HCT116 (cell line): ENCODE measurements at regions not wholly inside any gene's neighbourhood (a gene's known extent, or its start where the extent isn't known, plus 50 kb on each side); places are given as distances from the start of the nearest gene placed in this dataset.

Experiments
- ATAC-seq: fragments of 200-7000 bp; cut with Tn5 transposase; 2 replicates; pipeline ENCODE4 v1.9.1; 2020; ENCODE audit warnings: mild to moderate bottlenecking, moderate library complexity
- BruUV-seq: library from RNA; stranded (reverse); fragments of 400-500 nt; replicated peaks from 2 replicates; lab custom pipeline; 2021; lab: Mats Ljungman, UMichigan
- CTCF ChIA-PET: fragments of 300-600 bp; sonication (Branson Sonifier 250); formaldehyde crosslinking; loops from one replicate; lab custom pipeline; 2021; ENCODE audit warnings: antibody characterized with exemption; lab: Charles Lee
- POLR2A ChIA-PET: fragments of 300-600, 350-600 bp; sonication (Branson Sonifier 250); formaldehyde crosslinking; loops from one replicate; lab custom pipeline; 2021; ENCODE audit warnings: antibody characterized with exemption; lab: Charles Lee
- RAD21 ChIA-PET, 2 experiments: fragments of 300-600 bp; sonication (Branson Sonifier 250); formaldehyde crosslinking; loops; one replicate each; lab custom pipeline; 2023; ENCODE audit warnings: low total read pairs in 2 of 2; ENCODE audit not compliant: uncharacterized antibody in 2 of 2, unreplicated experiment in 2 of 2, low non-redundant PET in 1 of 2; lab: Charles Lee
- DNase-seq: peaks from one replicate; pipeline ENCODE4 v3.0.0-alpha.2; 2010; ENCODE audit warnings: low read depth, low spot score
- H2AFZ ChIP-seq: fragments of 200-600 bp; shearing (Covaris generic), sonication (generic); 2 replicates; pipeline ENCODE4 v1.6.1; 2017; ENCODE audit warnings: low read depth, mixed run types, mixed read lengths, antibody characterized with exemption, low read length; ENCODE audit not compliant: poor library complexity, severe bottlenecking
- H3K27ac ChIP-seq: 2 replicates; pipeline ENCODE4 v1.5.1; 2012; ENCODE audit warnings: low read depth, low read length
- H3K27me3 ChIP-seq: fragments of 200-600 bp; sonication (generic); 2 replicates; pipeline ENCODE4 v1.6.1; 2016; ENCODE audit warnings: mixed run types, low read length, mixed read lengths; ENCODE audit not compliant: insufficient read depth
- H3K36me3 ChIP-seq, 2 experiments: fragments of 200-500 bp in 1 of 2; fragments of 200-600 bp in 1 of 2; sonication (Bioruptor generic) in 1 of 2; sonication (generic) in 1 of 2; 2 replicates each; pipeline versions ENCODE4 v1.5.1 to v1.6.1; 2014 to 2016; ENCODE audit warnings: low read length in 2 of 2, inconsistent platforms in 1 of 2, mixed read lengths in 1 of 2, mixed run types in 1 of 2; ENCODE audit not compliant: insufficient read depth in 2 of 2, control insufficient read depth in 1 of 2
- H3K4me1 ChIP-seq, 2 experiments: fragments of 200-600 bp in 1 of 2; sonication (generic) in 1 of 2; 2 replicates each; pipeline versions ENCODE4 v1.5.1 to v1.6.1; 2012 to 2017; ENCODE audit warnings: low read length in 2 of 2, inconsistent platforms in 1 of 2, mild to moderate bottlenecking in 1 of 2, mixed read lengths in 1 of 2, mixed run types in 1 of 2, moderate library complexity in 1 of 2; ENCODE audit not compliant: insufficient read depth in 2 of 2, control insufficient read depth in 1 of 2
- H3K4me2 ChIP-seq: fragments of 200-600 bp; sonication (generic); 2 replicates; pipeline ENCODE4 v1.6.1; 2017; ENCODE audit warnings: mixed run types, low read length, mixed read lengths
- H3K4me3 ChIP-seq, 2 experiments: fragments of 200-600 bp in 1 of 2; sonication (generic) in 1 of 2; replicated peaks in 1 of 2; 2 replicates each; pipeline ENCODE4 v1.5.1; 2011 to 2016; ENCODE audit warnings: low read length in 2 of 2, control low read depth in 1 of 2, low read depth in 1 of 2, mild to moderate bottlenecking in 1 of 2, mixed read lengths in 1 of 2, mixed run types in 1 of 2
- H3K79me2 ChIP-seq: fragments of 200-600 bp; sonication (generic); 2 replicates; pipeline ENCODE4 v1.6.1; 2017; ENCODE audit warnings: mild to moderate bottlenecking, mixed run types, low read length, moderate library complexity, mixed read lengths; ENCODE audit not compliant: insufficient read depth
- H3K9ac ChIP-seq: fragments of 200-600 bp; sonication (generic); 2 replicates; pipeline ENCODE4 v1.6.1; 2016; ENCODE audit warnings: low read length, mixed read lengths
- H3K9me2 ChIP-seq: fragments of 200-600 bp; sonication (generic), shearing (Covaris generic); 2 replicates; pipeline ENCODE4 v1.6.1; 2017; ENCODE audit warnings: mixed run types, mild to moderate bottlenecking, moderate library complexity; ENCODE audit not compliant: insufficient read depth
- H3K9me3 ChIP-seq, 2 experiments: fragments of 200-500 bp in 1 of 2; fragments of 200-600 bp in 1 of 2; sonication (Bioruptor generic) in 1 of 2; sonication (generic) in 1 of 2; 2 replicates each; pipeline ENCODE4 v1.6.1; 2014 to 2017; ENCODE audit warnings: low read length in 2 of 2, mixed read lengths in 2 of 2, inconsistent platforms in 1 of 2, low read depth in 1 of 2, mild to moderate bottlenecking in 1 of 2, mixed run types in 1 of 2, moderate library complexity in 1 of 2; ENCODE audit not compliant: control insufficient read depth in 1 of 2, insufficient read depth in 1 of 2
- H4K20me1 ChIP-seq: fragments of 200-600 bp; sonication (generic), shearing (Covaris generic); 2 replicates; pipeline ENCODE4 v1.6.1; 2017; ENCODE audit warnings: mixed run types, mild to moderate bottlenecking, moderate library complexity; ENCODE audit not compliant: insufficient read depth
- ATF3 ChIP-seq: IDR thresholded peaks from 2 replicates; pipeline ENCODE4 v1.6.1; 2012
- CBX3 ChIP-seq: IDR thresholded peaks from 2 replicates; pipeline ENCODE4 v1.6.1; 2012; ENCODE audit warnings: low read depth
- CTCF ChIP-seq, 3 experiments: fragments of 200-600 bp in 1 of 3; sonication (generic) in 1 of 3; IDR thresholded peaks in 2 of 3; conservative IDR thresholded peaks in 1 of 3; 2 replicates each; pipeline ENCODE4 v1.5.1; 2012 to 2017; ENCODE audit warnings: low read depth in 2 of 3, low read length in 2 of 3, antibody characterized with exemption in 1 of 3, borderline replicate concordance in 1 of 3, control low read depth in 1 of 3, mild to moderate bottlenecking in 1 of 3, mixed read lengths in 1 of 3, mixed run types in 1 of 3, moderate library complexity in 1 of 3; ENCODE audit not compliant: insufficient read depth in 1 of 3
- ELF1 ChIP-seq: IDR thresholded peaks from 2 replicates; pipeline ENCODE4 v1.6.1; 2012; ENCODE audit warnings: low read depth, borderline replicate concordance
- RAD21 ChIP-seq: IDR thresholded peaks from 2 replicates; pipeline ENCODE4 v1.6.1; 2012; ENCODE audit warnings: low read depth, mild to moderate bottlenecking
- REST ChIP-seq: IDR thresholded peaks from 2 replicates; pipeline ENCODE4 v1.6.1; 2012; ENCODE audit warnings: low read depth
- SRF ChIP-seq: IDR thresholded peaks from 2 replicates; pipeline ENCODE4 v1.6.1; 2012; ENCODE audit warnings: low read depth
- YY1 ChIP-seq: IDR thresholded peaks from 2 replicates; pipeline ENCODE4 v1.6.1; 2011; ENCODE audit warnings: low read length, low read depth, moderate library complexity, mild to moderate bottlenecking; ENCODE audit not compliant: insufficient replicate concordance; ENCODE audit errors: extremely low read depth
- ZFX ChIP-seq: fragments of 450-650 bp; IDR thresholded peaks from 2 replicates; pipeline ENCODE4 v1.6.1; 2017
- intact Hi-C: fragments of 100-400 bp; cut with micrococcal nuclease; formaldehyde crosslinking; loops from 2 replicates; pipeline ENCODE4 v1.10.0; 2022

GRCh38 chr14:84129941-84130340 is 1400.0 kb upstream of the FLRT2 start (continued):
- TF ChIP-seq CBX3 = no peak
- TF ChIP-seq ATF3 = no peak

- ATAC-seq = no peak
Observed at GRCh38 chr14:84131924-84132323, 1398.0 kb upstream of the FLRT2 start.

More at GRCh38 chr14:84131924-84132323, 1398.0 kb upstream of the FLRT2 start:
- Histone ChIP-seq H3K79me2 (no peaks in the 10 kb centered on the region), H3K4me3 (no peak overlapping the region), H3K4me2 (no peak overlapping the region), H2AFZ (no peak overlapping the region), H3K27me3 (no peaks in the 10 kb centered on the region), H3K9me3 (peaks cover 8 to 11% of the 10 kb centered on the region in 2 experiments; a peak in 2 of 4 replicates), H4K20me1 (no peaks in the 10 kb centered on the region), H3K36me3 (no peaks in the 10 kb centered on the region), H3K27ac (no peak overlapping the region), H3K4me1 (no peaks in the 10 kb centered on the region), H3K9ac (no peak overlapping the region), H3K9me2 (no peaks in the 10 kb centered on the region)
- intact Hi-C loops = no loop called here
- CTCF ChIA-PET = no interaction called here
- TF ChIP-seq ZFX (no peak), RAD21 (no peak), SRF (no peak), YY1 (no peak), REST (no peak), CTCF (IDR thresholded peaks at IDR 0.05 in 2 of 3, conservative IDR thresholded peaks at IDR 0.05 in 1 of 3; ENCODE audit: borderline replicate concordance in 1 of 3, insufficient read depth in 1 of 3, low read depth in 2 of 3, low read length in 2 of 3) (no peak), ELF1 (no peak)
- POLR2A ChIA-PET = no interaction called here
- DNase-seq = no peak
- BruUV-seq = no TSS peak
- RAD21 ChIA-PET = no interaction called here
